DND-41 (cell line): ENCODE measurements at regions not wholly inside any gene's neighbourhood (a gene's known extent, or its start where the extent isn't known, plus 50 kb on each side); places are given as distances from the start of the nearest gene placed in this dataset.

Experiments
- CTCF ChIP-seq: IDR thresholded peaks from 2 replicates; pipeline ENCODE4 v1.5.1; 2012; ENCODE audit warnings: borderline replicate concordance, low read length, moderate library complexity, mild to moderate bottlenecking; ENCODE audit not compliant: poor library complexity, severe bottlenecking; ENCODE audit errors: extremely low read depth
- EZH2 ChIP-seq: IDR thresholded peaks from 3 replicates; pipeline ENCODE4 v1.6.1; 2012; ENCODE audit warnings: borderline replicate concordance, low read depth, mild to moderate bottlenecking, moderate library complexity, low read length, inconsistent platforms; ENCODE audit not compliant: severe bottlenecking

- TF ChIP-seq CTCF (no peak), EZH2 (no peak)
These were observed 337.0 kb upstream of the FZD8 start for GRCh38 chr10:35979116-35979515.
